GM12873 (cell line): ENCODE measurements at regions not wholly inside any gene's neighbourhood (a gene's known extent, or its start where the extent isn't known, plus 50 kb on each side); places are given as distances from the start of the nearest gene placed in this dataset.

ENCODE experiments used
- TF ChIP-seq, protein P1 (sequence below): IDR thresholded peaks from 2 replicates; pipeline ENCODE4 v1.5.1; 2012; ENCODE audit warnings: low read depth, mild to moderate bottlenecking, moderate library complexity, low read length, control low read depth; ENCODE audit not compliant: insufficient read depth; ENCODE audit errors: missing control alignments

DNA sequence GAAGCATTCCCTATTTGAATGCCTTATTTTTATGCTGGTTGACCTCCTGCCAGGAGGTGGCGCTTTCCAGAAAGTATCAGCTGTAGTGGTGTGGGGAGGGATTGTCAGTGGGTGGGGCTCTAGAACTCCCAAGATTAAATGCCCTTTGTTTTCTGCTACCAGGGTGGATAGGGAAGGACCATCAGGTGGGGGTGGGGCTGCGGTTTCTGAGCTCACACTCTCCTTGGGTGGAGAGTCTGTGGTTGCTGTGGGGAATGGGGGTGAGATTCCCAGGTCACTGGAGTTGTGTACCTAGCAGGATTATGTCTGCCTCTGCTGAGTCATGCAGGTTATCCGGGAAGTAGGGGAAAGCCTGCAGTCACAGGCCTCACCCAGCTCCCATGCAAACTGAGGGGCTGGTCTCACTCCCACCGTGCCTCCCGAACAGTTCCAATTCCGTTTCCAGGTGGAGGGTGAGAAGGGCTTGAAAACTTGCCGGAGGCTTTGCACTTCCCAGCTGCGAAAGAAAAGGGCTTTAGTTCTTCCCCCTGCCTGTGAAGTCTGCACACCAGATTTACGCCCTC is 68.3 kb downstream of the ALG10B start:
- TF ChIP-seq, protein P1, sequence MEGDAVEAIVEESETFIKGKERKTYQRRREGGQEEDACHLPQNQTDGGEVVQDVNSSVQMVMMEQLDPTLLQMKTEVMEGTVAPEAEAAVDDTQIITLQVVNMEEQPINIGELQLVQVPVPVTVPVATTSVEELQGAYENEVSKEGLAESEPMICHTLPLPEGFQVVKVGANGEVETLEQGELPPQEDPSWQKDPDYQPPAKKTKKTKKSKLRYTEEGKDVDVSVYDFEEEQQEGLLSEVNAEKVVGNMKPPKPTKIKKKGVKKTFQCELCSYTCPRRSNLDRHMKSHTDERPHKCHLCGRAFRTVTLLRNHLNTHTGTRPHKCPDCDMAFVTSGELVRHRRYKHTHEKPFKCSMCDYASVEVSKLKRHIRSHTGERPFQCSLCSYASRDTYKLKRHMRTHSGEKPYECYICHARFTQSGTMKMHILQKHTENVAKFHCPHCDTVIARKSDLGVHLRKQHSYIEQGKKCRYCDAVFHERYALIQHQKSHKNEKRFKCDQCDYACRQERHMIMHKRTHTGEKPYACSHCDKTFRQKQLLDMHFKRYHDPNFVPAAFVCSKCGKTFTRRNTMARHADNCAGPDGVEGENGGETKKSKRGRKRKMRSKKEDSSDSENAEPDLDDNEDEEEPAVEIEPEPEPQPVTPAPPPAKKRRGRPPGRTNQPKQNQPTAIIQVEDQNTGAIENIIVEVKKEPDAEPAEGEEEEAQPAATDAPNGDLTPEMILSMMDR: peak; percentile 13

DNA sequence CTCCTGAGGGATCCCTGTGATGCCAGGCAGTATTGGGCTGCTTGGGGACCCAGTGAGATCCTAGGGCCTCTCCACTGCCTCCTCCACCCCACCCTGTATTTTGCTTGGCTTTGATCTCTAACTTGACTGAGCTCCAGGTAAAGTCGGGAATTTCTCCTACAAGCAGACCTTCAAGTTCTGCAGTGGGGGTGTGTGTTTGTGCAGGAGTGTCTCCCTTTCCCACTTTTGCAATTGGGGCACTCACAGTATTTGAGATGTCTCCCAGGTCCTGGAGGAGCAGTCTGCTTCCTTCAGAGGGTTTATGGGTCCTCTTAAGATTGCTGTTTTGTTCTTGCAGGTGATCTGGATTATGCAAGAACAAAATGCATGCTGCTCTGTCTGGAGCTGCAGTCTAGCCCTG is 68.9 kb downstream of the ALG10B start:
- TF ChIP-seq, protein P1: no peak

DNA sequence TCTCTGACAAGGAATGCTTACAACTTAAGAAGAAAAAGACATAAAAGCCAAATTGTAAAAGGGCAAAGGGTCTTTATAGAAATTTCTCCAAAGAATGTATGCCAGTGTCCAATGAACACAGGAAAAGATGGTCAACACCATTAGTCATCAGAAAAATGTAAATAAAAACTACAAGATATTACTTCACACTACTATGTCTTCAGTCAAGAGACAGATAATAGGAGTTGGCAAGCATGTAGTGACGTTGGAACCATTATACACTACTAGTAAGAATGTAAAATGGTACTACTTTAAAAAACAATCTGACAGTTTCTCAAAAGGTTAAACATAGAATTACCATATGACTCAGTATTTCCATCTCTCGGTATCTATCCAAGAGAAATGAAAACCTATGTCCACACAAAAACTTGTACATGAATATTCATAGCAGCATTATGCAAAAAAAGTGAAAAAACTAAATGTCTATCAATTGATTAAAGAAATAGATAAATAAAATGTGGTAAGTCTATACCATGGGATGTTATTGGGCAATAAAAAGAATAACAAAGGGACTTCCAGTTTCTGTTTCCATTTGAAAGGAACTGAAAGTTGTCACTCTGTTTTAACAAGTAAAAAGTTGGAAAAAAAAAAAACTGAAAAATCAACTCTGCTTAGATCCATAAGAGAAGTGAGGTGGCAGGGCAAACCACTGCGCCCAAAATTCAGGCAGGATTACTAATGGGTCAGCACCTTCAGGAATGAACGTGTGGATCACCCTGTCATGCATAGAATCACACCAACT is 69.8 kb downstream of the ALG10B start:
- TF ChIP-seq, protein P1: no peak

DNA sequence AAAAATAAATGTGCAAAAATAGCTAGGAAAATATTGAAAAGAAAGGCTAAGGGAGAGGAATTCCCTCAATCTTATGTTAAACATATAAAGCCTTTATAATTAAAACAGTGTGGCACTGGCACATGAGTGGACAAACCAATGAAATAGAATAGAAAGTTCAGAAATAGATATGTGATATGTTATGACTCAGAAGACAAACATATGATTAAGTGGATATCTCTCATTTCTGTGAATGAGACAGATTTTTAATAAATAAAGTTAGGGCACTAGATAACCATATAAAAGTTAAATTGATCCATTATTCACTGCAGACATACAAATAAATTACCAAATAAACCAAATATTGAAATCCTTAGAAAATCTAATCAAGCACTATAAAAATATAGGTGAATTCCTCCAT is 73.0 kb downstream of the ALG10B start:
- TF ChIP-seq, protein P1: no peak

DNA sequence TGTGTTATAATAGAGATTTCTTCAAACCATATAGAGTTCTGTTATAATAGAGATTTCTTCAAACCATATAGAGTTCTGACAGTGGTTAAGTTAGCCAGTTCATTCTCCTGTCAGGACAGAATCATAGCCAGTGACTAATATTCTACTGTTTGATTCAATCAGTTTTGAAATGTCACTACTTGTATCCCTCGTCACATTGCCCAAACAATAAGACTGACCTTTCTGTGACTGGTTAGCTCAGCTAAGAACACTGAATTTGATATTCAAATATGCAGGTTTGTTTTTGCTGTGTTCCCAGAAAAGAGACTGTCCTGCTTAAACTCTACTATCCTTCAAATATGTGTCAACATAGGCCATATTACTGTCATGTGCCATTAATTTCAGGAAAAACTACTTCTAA is 74.4 kb downstream of the ALG10B start:
- TF ChIP-seq, protein P1: no peak

DNA sequence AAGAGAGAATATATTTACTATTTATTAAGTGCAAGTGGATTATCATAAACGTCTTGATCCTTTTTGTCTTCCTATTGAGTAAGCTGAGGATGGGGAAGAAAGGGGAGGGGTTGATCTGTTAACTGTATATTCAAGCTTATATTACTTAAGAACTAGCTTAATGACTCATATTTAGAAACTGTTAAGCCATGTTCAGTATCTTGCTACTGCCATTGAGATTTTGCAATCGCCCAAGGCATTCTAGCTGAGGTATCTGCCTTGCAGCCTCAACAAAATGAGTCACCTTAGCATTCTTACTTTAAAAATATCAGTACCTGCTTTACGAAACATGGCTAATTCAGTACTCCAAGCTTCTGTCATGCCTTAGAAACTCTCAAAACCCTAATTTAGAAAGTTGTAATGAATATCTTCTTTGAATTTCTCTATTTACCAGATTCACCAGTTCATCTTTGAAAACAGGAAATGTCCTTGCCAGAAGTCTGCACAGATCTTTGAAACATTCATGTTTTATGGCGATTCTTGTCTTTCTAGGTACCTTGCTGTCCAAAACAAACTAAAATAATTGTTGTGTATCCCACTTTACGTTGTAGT is 76.1 kb downstream of the ALG10B start:
- TF ChIP-seq, protein P1: no peak

DNA sequence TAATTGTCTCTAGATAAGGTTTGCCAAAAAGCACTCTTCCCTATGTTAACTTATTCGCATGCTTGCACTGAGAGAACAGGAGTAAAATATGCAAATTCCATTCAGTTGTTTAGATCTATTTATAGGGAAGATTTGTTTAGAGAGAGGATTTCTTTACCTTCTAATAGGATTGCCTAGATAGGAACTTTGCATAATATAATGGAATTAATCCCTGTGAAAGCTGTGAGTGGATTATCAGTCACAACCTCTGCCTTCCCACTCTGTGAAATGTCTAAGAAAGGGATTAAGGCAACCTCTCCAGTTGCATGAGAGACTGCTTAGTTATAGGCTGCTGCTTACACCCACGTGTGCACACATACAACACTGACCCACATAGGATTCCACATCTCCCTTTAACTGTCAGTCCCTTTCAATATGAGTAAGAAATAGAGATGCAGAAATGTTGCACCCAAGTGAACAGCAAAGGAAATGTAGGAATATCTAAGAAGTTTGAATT is 83.2 kb downstream of the ALG10B start:
- TF ChIP-seq, protein P1: no peak
